GM12891 (cell line): ENCODE measurements at regions not wholly inside any gene's neighbourhood (a gene's known extent, or its start where the extent isn't known, plus 50 kb on each side); places are given as distances from the start of the nearest gene placed in this dataset.

Experiments used
- POLR2A ChIP-seq: IDR thresholded peaks from 2 replicates; pipeline ENCODE4 v1.6.1; 2011; ENCODE audit warnings: low read depth, low read length, control low read depth
- POLR2AphosphoS5 ChIP-seq: IDR thresholded peaks from 2 replicates; pipeline ENCODE4 v1.6.1; 2011; ENCODE audit warnings: low read depth, low read length, control low read depth
- TAF1 ChIP-seq: IDR thresholded peaks from 2 replicates; pipeline ENCODE4 v1.6.1; 2011; ENCODE audit warnings: low read depth, low read length, control low read depth

GRCh38 chr5:121478636-121479035 lies 373.0 kb upstream of the FTMT start:
- no peak for TF ChIP-seq TAF1
- no peak for TF ChIP-seq POLR2A
- no peak for TF ChIP-seq POLR2AphosphoS5
